ENCODE measurements at regions not wholly inside any gene's neighbourhood (a gene's known extent, or its start where the extent isn't known, plus 50 kb on each side); places are given as distances from the start of the nearest gene placed in this dataset.

DNA sequence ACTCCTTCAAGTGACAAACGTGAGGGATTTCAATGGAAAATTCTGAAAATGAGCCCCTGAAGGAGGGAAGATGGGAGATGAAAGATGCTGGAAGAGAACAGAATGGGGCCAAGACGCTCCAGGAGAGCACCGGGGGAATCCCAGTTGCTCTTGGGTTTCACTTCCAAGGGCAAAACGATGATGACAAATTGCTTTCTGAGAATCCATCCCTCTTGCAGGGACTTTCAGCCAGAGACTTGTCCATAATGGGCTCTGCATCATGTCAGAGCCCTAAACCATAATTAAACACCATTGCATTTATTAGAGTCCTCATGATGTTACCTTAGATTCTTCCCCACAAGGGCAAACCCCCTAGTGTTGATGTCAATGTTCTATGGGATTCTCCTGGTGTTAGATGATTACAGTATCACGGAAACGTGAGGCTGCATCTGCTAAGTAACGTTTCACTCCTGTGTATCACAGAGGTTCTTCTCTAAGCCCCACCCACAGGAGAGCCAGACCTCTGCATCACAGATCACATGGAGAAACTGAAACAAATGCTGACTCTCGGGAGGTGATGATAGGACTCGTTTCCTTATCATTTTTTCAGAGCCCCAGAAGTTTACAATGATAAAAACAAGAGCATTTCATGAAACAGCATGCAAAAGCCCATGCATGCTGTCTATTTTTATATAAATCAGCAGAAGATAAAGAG lies 114.4 kb downstream of the TENT4A start:
- H3K9me3 ChIP-seq = no peaks in the 10 kb centered on the region
- H3K27me3 ChIP-seq = no peaks in the 10 kb centered on the region; the same call in 1 of the 2 replicates
- no peak overlapping the region for H3K4me3 ChIP-seq
- DNase-seq = no peak
- no peaks in the 10 kb centered on the region for H3K36me3 ChIP-seq

DNA sequence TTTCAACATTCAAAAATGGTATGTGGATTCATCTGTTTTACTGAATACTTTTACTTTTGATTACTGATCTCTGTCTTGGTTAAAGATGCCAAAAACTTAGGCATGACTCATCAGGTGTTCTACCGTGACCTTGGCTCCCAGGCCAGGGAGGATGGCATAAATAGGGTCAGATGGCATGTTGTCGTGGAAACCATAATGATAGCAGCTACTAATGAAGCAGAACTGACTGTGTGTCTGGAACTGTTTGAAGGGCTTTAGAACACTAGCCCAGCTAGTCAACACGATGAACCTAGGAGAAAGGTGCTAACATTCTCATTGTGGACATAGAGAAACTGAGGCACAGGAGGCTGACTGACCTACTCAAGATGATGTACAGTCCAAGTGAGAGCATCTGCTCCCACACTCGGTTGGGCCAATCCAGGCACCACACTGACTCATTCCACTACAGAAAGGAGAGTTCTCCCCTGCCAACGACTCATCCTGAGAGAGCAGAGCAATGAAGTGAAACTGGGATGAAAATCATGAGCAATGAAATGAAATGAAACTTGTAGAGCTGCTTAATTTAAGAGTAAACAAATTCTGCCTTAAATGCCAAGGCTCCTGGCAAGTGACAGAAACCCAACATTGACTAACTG lies 116.0 kb downstream of the TENT4A start:
- Histone ChIP-seq H3K27me3 (no peaks in the 10 kb centered on the region; the same call in 1 of the 2 replicates), H3K36me3 (no peaks in the 10 kb centered on the region), H3K4me3 (no peak overlapping the region), H3K9me3 (no peaks in the 10 kb centered on the region)
- DNase-seq = peak; percentile 39

DNA sequence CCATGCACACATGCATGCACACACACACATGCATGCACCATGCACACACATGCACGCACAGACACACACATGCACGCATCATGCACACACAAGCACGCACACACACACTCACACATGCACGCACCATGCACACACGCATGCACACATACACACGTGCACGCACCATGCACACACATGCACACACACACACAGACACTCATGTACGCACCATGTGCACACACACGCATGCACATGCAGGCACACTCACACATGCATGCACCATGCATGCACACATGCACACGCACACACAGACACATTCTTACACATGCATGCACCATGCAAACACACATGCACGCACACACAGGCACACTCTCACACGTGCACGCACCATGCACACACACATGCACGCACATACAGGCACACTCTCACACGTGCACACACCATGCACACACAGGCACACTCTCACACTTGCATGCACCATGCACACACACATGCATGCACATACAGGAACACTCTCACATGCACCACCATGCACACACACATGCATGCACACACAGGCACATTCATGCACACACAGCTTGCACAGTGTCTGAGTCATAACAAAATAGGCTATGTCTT lies 117.5 kb downstream of the TENT4A start:
- Histone ChIP-seq H3K27me3 (no peaks in the 10 kb centered on the region; the same call in 1 of the 2 replicates), H3K9me3 (no peaks in the 10 kb centered on the region; the same call in 1 of the 2 replicates), H3K36me3 (no peaks in the 10 kb centered on the region), H3K4me3 (no peak overlapping the region)
- DNase-seq = no peak

DNA sequence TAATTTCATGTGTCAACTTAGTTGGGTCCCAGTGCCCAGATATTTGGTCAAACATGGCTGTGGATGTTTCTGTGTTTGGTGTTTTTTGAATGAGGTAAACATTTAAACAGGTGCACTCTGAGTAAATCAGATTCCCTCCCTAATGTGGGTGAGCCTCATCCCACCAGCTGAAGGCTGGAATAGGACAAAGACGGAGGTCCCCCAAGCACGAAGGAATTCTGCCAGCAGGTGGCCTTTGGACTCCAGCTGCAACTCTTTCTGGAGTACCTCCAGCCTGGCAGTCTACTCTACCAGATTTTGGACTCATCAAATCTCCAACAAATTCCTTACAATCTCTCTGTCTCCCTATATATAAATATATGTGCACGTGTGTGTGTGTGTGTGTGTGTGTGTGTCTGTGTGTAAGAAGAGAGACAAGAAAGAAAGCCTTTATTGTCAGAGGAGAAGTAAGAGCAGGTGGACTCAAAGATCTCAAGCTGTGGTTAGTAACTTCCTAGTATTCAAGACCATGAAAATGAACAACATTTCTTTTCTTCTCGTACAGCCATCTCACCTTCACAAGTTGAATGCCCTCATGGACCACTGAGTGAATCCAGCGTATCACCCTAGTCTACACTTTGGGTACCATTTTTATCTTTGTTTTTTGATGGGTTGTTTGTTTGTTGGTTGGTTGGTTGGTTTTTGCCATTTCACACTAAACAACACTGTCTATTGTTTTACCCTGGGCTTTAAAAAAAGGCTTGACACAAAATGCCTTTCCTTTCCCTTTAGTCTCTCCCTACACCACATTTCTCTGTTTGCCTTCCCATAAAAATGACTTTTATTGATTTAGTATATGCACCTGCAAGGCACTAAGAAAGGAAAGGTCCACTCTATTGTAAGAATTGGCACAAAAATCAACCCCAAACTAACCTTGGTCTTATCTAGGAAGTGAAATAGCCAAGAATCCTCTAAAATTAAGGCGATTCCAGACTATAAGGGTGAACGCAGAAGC lies 118.7 kb downstream of the TENT4A start:
- no peaks in the 10 kb centered on the region for H3K27me3 ChIP-seq
- no peaks in the 10 kb centered on the region; the same call in 1 of the 2 replicates for H3K9me3 ChIP-seq
- no peaks in the 10 kb centered on the region for H3K36me3 ChIP-seq
- no peak overlapping the region for H3K4me3 ChIP-seq
- DNase-seq = no peak

DNA sequence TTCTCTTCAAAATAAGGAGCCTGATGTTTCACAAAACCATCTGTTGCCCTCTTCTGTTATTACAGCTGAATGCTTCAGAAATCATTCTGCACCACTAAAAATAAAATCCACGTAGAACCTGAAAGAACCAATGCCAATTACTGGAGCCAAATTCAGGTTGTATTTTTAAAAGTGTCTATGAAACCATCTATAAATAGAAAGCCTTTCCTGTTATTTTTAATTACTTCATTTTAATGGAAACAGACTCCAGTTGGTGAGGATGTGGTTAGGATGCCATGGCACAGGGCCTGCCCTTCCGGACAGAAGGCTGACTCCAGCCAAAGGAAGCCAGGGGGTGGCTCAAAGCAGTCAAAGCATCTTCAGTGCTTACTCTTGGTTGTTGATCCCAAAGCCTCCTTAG lies 119.8 kb downstream of the TENT4A start:
- no peaks in the 10 kb centered on the region for H3K27me3 ChIP-seq
- no peak overlapping the region for H3K4me3 ChIP-seq
- no peaks in the 10 kb centered on the region for H3K36me3 ChIP-seq
- DNase-seq = peak; percentile 71
- peaks cover 3% of the 10 kb centered on the region for H3K9me3 ChIP-seq

DNA sequence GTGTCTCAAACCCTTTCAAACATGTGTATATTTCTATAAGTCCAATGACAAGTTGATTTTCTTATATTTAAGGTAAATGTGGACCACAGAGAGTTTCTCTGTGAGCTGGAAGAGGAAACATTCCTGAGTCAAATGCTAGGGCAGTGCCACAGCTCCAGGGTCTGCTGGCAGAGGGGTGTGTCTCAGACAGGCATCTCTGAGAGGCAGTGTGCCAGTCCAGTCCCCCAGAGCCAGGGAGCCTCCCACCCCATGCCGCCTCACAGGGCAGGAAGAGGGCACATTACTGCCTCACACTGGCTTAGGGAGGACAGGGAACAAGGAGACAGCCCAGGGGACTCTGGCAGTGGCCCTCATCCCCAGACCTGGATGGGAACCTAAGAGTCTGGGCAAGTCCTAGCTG lies 120.2 kb downstream of the TENT4A start:
- Histone ChIP-seq H3K27me3 (no peaks in the 10 kb centered on the region), H3K4me3 (no peak overlapping the region), H3K36me3 (no peaks in the 10 kb centered on the region), H3K9me3 (peaks cover 3% of the 10 kb centered on the region)
- no peak for DNase-seq

DNA sequence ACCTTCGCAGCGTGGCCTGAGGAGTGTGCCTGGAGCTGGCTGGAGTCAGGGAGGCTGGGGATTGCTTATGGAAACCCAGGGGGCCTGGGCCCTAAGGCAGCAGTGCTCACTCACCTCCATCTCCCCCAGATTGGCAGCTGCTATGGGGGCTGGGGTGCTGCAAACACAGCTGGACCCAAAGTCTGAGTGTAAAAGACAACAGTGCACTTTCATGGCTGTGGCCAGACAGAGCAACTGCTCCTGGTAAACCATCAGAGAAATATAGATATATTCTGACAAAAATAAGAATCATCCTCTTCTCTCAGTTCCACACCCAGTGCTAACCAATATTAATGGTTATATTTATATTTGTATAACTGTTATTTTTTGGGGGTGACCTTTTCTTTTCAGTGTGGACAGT lies 123.9 kb downstream of the TENT4A start:
- Histone ChIP-seq H3K27me3 (peaks cover 2% of the 10 kb centered on the region; the same call in 1 of the 2 replicates), H3K36me3 (no peaks in the 10 kb centered on the region), H3K9me3 (peaks cover 3% of the 10 kb centered on the region), H3K4me3 (no peak overlapping the region)
- DNase-seq = no peak

DNA sequence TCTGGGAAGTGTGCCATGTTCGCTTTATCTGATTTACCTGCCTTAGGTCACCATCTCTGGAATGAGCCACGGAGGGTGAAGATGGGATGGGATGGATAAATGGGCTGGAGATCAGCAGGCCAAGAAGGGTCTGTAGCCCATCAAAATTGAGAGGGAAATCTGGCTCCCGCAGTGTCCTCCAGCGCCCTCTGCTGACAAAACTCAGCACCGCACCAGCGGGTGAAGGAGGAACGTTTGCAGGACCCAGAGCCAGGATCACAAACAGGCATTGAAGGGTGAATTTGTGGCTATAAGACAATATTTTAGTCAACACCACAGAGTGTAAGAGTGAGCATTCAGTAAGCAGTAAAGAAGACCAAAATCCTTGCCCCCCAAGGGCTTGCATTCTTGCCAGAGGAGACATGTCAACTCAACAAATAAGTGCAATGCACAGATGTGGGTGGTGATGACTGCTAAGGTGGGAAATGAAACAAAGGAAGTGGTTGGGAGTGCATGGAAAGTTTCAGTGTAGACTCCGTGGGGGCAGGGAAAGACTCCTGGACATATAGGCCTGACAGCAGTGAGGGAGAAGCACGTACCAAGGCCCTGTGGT lies 124.4 kb downstream of the TENT4A start:
- peaks cover 2% of the 10 kb centered on the region; the same call in 1 of the 2 replicates for H3K27me3 ChIP-seq
- peaks cover 3% of the 10 kb centered on the region for H3K9me3 ChIP-seq
- H3K36me3 ChIP-seq = no peaks in the 10 kb centered on the region
- no peak overlapping the region for H3K4me3 ChIP-seq
- DNase-seq = no peak

DNA sequence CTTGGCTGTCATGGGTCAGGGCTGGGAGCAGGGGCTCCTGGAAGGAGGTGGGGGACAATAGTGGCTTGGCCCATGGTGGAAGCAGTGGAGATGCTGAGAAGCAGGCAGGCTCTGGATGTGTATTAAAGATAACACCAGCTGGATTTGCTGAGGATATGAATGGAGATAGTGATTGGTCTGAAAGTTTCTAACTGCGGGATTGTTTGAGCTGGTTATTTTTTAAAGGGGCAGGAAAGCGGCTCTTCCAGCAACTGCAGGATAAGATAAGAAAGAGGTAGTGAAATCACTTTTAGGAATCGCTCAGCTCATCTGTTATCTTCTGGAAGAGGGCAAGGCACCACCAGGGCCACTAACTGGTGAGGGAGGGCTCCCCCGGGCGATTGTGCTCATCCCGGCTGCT lies 125.5 kb downstream of the TENT4A start:
- H3K9me3 ChIP-seq = peaks cover 3% of the 10 kb centered on the region
- H3K36me3 ChIP-seq = no peaks in the 10 kb centered on the region
- no peak overlapping the region for H3K4me3 ChIP-seq
- H3K27me3 ChIP-seq = peaks cover 2% of the 10 kb centered on the region; the same call in 1 of the 2 replicates
- DNase-seq = no peak

DNA sequence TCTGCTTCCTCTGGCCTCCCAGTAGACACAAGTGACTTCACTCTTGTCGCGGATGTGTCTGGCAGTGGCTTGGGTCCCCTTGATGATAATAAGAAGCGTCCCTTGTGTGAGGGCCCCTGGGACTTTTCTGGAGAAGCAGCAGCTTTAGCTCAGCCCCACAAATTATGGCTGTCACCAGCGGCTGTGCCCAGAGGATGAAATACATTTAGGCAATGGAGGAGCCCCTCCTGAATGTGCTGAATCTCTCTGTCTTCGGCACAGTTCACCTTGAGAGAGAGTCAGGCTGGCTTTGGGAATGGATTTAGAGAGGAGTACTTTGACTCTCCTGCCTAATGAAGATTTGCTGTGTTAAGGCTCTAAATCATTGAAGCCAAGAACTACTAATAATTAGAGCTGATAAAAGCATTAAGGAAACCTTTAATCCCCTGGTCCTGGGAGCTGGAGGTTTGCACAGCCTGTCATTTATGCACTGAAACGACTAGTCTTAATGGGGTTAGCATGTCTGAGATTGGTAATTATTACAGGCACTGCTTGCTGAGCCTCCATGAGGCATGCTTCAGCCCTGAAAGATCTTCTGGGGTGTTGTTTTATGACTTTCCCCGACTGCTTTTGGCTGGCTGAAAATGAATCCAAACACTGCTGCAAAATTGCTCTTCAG lies 127.0 kb downstream of the TENT4A start:
- Histone ChIP-seq H3K9me3 (peaks cover 3% of the 10 kb centered on the region), H3K4me3 (no peak overlapping the region), H3K27me3 (peaks cover 2% of the 10 kb centered on the region; the same call in 1 of the 2 replicates), H3K36me3 (no peaks in the 10 kb centered on the region)
- DNase-seq = no peak

DNA sequence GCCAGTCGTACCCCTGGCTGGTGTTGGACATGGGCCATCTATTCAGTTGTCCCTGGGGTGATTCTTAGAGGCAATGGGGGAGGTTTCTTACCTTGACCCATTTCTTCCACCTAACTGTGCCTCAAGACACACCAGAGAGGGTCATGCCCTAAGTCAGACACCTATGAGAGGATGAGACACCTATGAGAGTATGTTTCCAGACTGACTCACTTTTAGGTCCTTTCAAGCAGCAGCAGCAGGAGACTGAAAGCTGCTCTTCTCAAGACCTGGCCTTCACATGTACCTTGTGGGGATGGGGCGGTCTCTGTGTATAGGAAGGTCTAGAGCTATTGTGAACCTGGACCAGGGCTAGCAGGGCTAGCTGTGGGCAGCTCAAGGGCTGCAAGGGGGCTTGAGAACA lies 130.1 kb downstream of the TENT4A start:
- H3K27me3 ChIP-seq = peaks cover 2% of the 10 kb centered on the region; the same call in 1 of the 2 replicates
- H3K9me3 ChIP-seq = no peaks in the 10 kb centered on the region
- no peak for DNase-seq
- H3K4me3 ChIP-seq = no peak overlapping the region
- no peaks in the 10 kb centered on the region for H3K36me3 ChIP-seq

DNA sequence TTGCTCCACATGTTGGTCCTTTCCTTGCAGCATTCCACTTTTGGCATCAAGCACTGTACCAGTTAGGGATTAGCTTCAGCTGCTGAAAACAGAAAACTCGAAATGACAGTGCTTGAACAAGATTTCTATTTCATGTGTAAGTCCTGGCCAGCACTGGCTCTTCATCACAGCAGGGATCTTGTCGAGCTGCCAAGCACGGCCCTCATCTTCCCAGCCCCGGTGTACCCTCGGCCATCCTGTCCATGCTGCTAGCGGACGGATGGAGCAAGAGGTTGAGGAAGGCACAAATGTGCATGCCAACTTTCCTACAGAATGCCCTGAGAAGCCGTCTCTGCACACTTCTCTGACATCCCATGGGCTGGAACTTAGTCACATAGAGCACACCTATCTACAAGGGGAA lies 130.6 kb downstream of the TENT4A start:
- no peak for DNase-seq
- H3K36me3 ChIP-seq = no peaks in the 10 kb centered on the region
- H3K4me3 ChIP-seq = no peak overlapping the region
- no peaks in the 10 kb centered on the region for H3K9me3 ChIP-seq
- peaks cover 2% of the 10 kb centered on the region; the same call in 1 of the 2 replicates for H3K27me3 ChIP-seq

DNA sequence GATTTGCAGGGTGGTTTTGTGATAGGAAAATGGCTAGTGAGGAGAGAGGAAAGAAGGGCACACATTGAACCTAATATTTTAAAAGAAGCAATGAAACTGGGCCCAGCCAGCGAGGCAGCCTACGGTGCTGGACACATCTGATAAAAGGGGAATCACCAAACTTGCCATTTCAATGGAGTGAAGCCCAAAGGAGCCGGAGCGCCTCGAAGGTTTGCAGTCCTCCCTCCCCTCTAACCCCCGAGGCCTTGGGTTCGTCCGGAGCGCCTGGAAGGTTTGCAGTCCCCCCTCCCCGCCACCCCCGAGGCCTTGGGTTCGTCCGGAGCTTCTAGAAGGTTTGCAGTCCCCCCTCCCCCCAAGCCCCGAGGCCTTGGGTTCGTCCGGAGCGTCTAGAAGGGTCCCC lies 132.6 kb downstream of the TENT4A start:
- Histone ChIP-seq H3K36me3 (no peaks in the 10 kb centered on the region), H3K4me3 (no peak overlapping the region), H3K27me3 (no peaks in the 10 kb centered on the region; the same call in 1 of the 2 replicates), H3K9me3 (no peaks in the 10 kb centered on the region)
- DNase-seq = no peak

DNA sequence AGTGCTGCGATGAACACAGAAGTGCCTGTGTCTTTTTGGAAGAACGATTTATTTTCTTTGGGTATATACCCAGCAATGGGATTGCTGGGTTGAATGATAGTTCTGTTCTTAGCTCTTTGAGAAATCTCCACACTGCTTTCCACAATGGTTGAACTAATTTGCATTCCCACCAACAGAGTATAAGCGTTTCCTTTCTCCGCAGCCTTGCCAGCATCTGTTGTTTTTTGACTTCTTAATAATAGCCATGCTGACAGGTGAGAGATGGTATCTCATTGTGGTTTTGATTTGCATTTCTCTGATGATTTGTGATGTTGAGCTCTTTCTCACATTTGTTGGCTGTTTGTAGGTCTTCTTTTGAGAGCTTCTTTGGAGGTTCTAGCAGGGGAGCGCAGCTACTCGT lies 134.6 kb downstream of the TENT4A start:
- no peaks in the 10 kb centered on the region; the same call in 1 of the 2 replicates for H3K9me3 ChIP-seq
- DNase-seq = no peak
- no peaks in the 10 kb centered on the region for H3K36me3 ChIP-seq
- no peaks in the 10 kb centered on the region; the same call in 1 of the 2 replicates for H3K27me3 ChIP-seq
- no peak overlapping the region for H3K4me3 ChIP-seq

DNA sequence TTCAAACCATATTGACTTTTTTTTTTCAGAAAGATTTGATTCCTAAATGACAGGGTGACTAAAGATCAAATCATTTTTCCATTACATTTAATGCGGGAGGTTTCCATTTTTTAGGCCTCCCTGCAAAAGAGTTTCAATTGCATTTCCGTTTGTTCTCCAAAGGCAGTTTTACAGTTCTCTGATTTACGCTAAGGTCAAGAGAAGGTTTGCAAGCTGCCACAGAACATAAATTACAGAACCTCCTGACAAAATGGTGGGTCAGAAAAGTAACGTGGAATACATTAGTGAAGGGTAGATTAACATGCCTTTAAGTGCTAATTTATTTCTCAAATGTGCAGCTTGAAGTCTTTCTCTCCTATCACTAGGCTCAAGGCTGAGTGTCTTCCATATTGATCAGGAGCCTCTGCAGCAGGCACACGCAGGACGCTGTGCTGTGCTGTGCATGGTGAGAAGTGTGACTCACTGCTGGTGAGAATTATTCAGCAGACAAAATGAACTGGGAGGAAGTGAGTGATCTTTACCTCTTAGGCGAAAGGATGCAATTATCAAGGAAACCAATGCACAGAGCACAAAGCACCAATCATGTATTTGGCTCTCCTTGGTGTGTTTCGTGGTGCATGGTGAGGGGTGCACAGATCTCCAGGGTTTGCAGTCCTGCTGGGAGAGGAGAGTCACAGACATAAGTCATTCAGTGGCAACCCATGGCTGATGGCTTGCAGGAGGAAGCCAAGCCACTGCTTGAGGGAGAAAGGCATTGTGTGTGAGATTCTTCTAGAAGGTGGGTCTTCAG lies 136.3 kb downstream of the TENT4A start:
- H3K36me3 ChIP-seq = no peaks in the 10 kb centered on the region
- no peak overlapping the region for H3K4me3 ChIP-seq
- no peaks in the 10 kb centered on the region; the same call in 1 of the 2 replicates for H3K27me3 ChIP-seq
- DNase-seq = no peak
- peaks cover 4% of the 10 kb centered on the region; the same call in 1 of the 2 replicates for H3K9me3 ChIP-seq

Data from MG63 (cell line).